Erythroblast (primary cell): ENCODE measurements at regions not wholly inside any gene's neighbourhood (a gene's known extent, or its start where the extent isn't known, plus 50 kb on each side); places are given as distances from the start of the nearest gene placed in this dataset.

Source experiments
- GATA1 ChIP-seq: IDR thresholded peaks from 2 replicates; pipeline ENCODE4 v1.6.1; 2011; ENCODE audit warnings: low read depth, mild to moderate bottlenecking, control low read depth, low read length, moderate library complexity
- POLR2A ChIP-seq: IDR thresholded peaks from 2 replicates; pipeline ENCODE4 v1.6.1; 2011; ENCODE audit warnings: mild to moderate bottlenecking, low read length

DNA sequence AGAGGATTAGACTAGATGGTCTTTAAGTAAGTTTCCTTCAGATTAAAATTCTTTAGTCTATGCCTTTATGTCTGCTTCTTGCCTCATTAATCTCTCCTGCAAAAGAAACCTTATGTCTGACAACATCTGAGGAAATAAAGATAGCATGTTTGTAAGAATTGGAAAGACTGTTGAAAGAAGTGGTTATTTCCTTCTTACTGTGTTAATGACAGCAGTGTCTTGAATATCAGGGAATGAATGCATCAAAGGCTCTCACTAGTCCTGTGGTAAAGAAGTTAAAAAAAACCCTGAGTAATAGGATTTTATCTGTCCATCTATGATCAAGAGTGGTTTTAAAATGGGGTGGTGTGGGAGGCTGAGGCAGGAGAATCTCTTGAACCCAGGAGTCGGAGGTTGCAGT is 302.0 kb downstream of the PRL start:
- TF ChIP-seq POLR2A = no peak
- no peak for TF ChIP-seq GATA1
